ENCODE measurements at regions not wholly inside any gene's neighbourhood (a gene's known extent, or its start where the extent isn't known, plus 50 kb on each side); places are given as distances from the start of the nearest gene placed in this dataset.

DNA sequence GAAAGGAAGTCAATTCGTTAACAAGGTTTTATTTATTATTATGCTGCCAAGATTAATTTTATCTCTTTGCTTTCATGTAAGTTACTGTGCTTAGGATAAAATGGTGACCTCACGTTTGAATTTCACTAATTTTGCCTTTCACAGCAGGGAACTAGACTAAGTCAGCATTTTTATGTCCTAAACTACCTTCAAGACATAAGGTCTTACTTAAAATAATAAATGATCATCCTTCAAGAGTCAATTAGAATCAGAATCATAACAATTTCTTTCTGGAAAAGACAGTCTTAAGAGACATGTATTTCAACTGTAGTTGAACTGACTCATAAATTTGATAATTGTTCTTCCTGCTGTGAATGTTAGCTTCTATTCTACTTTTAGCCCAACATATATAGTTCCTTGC is 893.8 kb downstream of the KCNJ2 start:
- Histone ChIP-seq H2AK9ac (replicated peaks; ENCODE audit: low read depth, low read length, poor library complexity) (no peak overlapping the region), H3K14ac (replicated peaks; ENCODE audit: low read depth, low read length) (no peak overlapping the region), H3K9me3 (ENCODE audit: control insufficient read depth, insufficient read depth, low read length) (no peaks in the 10 kb centered on the region), H4K91ac (ENCODE audit: insufficient read depth, low read depth, low read length) (no peak overlapping the region), H4K5ac (ENCODE audit: low read depth, low read length) (no peak overlapping the region), H3K4me2 (ENCODE audit: low read depth, low read length) (no peak overlapping the region), H2BK120ac (ENCODE audit: low read depth, low read length) (no peak overlapping the region), H2BK15ac (ENCODE audit: low read depth, low read length) (no peak overlapping the region), H3K18ac (ENCODE audit: low read depth, low read length) (no peak overlapping the region), H3K9ac (ENCODE audit: low read depth, low read length) (no peak overlapping the region), H3K4ac (ENCODE audit: low read depth, low read length) (no peak overlapping the region), H3K4me1 (ENCODE audit: control insufficient read depth, insufficient read depth, low read length) (no peaks in the 10 kb centered on the region), H2BK20ac (ENCODE audit: low read depth, low read length) (no peak overlapping the region), H4K8ac (ENCODE audit: low read depth in 2 of 2, low read length in 2 of 2) (no peak overlapping the region), H3K27ac (ENCODE audit: insufficient read depth, low read length) (no peak overlapping the region), H3K36me3 (ENCODE audit: control insufficient read depth, insufficient read depth, low read length) (no peaks in the 10 kb centered on the region), H4K20me1 (ENCODE audit: insufficient read depth, low read length) (no peaks in the 10 kb centered on the region), H3K4me3 (ENCODE audit: insufficient read depth, low read depth, low read length) (no peak overlapping the region), H2BK5ac (ENCODE audit: low read depth, low read length, poor library complexity, severe bottlenecking) (no peak overlapping the region), H2AFZ (replicated peaks; ENCODE audit: low read length, poor library complexity) (no peak overlapping the region), H3K23ac (ENCODE audit: low read depth, low read length) (no peak overlapping the region), H3K56ac (ENCODE audit: extremely low read depth, insufficient read depth, low read length) (no peak overlapping the region), H3K27me3 (ENCODE audit: control insufficient read depth, insufficient read depth, low read length) (no peaks in the 10 kb centered on the region), H2AK5ac (ENCODE audit: low read depth, low read length) (no peak overlapping the region), H3K9me1 (ENCODE audit: insufficient read depth, low read length) (no peaks in the 10 kb centered on the region), H3K79me1 (ENCODE audit: low read depth in 1 of 2, low read length in 2 of 2) (no peaks in the 10 kb centered on the region)
- in situ Hi-C loops (cut with MboI; ENCODE audit: low sequenced_read_pairs), result no loop called here
- intact Hi-C loops (cut with micrococcal nuclease), result no loop called here
- DNase-seq, result no peak
- no CpG with 5 or more reads among the region's 2 CpGs for WGBS, 2 experiments (ENCODE audit: extremely low coverage in 2 of 2, insufficient read length in 1 of 2)
- POLR2A ChIA-PET (ENCODE audit: unreplicated experiment), result no interaction called here
- TF ChIP-seq CEBPB (IDR thresholded peaks at IDR 0.05; ENCODE audit: low read depth, low read length) (no peak), RFX5 (IDR thresholded peaks at IDR 0.05; ENCODE audit: low read depth, low read length) (no peak), RAD21 (IDR thresholded peaks at IDR 0.05; ENCODE audit: low read length) (no peak), POLR2A (IDR thresholded peaks at IDR 0.05; ENCODE audit: low read depth, low read length) (no peak), MXI1 (IDR thresholded peaks at IDR 0.05; ENCODE audit: borderline replicate concordance, low read depth, low read length) (no peak), FOS (IDR thresholded peaks at IDR 0.05; ENCODE audit: low read depth, low read length) (no peak), NFE2L2 (IDR thresholded peaks at IDR 0.05; ENCODE audit: low read depth, low read length) (no peak), RCOR1 (IDR thresholded peaks at IDR 0.05; ENCODE audit: insufficient replicate concordance, low read length) (no peak), SMC3 (IDR thresholded peaks at IDR 0.05; ENCODE audit: low read depth, low read length) (no peak), MAFK (IDR thresholded peaks at IDR 0.05; ENCODE audit: low read depth, low read length) (no peak), ELK1 (IDR thresholded peaks at IDR 0.05; ENCODE audit: borderline replicate concordance, low read depth, low read length) (no peak), BHLHE40 (IDR thresholded peaks at IDR 0.05; ENCODE audit: low read depth, low read length) (no peak), MAZ (IDR thresholded peaks at IDR 0.05; ENCODE audit: borderline replicate concordance, low read depth, low read length) (no peak)
- TF ChIP-seq, protein P1, sequence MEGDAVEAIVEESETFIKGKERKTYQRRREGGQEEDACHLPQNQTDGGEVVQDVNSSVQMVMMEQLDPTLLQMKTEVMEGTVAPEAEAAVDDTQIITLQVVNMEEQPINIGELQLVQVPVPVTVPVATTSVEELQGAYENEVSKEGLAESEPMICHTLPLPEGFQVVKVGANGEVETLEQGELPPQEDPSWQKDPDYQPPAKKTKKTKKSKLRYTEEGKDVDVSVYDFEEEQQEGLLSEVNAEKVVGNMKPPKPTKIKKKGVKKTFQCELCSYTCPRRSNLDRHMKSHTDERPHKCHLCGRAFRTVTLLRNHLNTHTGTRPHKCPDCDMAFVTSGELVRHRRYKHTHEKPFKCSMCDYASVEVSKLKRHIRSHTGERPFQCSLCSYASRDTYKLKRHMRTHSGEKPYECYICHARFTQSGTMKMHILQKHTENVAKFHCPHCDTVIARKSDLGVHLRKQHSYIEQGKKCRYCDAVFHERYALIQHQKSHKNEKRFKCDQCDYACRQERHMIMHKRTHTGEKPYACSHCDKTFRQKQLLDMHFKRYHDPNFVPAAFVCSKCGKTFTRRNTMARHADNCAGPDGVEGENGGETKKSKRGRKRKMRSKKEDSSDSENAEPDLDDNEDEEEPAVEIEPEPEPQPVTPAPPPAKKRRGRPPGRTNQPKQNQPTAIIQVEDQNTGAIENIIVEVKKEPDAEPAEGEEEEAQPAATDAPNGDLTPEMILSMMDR (conservative IDR thresholded peaks at IDR 0.05; ENCODE audit: low read depth, low read length), result no peak
- TF ChIP-seq, protein P2, sequence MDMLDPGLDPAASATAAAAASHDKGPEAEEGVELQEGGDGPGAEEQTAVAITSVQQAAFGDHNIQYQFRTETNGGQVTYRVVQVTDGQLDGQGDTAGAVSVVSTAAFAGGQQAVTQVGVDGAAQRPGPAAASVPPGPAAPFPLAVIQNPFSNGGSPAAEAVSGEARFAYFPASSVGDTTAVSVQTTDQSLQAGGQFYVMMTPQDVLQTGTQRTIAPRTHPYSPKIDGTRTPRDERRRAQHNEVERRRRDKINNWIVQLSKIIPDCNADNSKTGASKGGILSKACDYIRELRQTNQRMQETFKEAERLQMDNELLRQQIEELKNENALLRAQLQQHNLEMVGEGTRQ (IDR thresholded peaks at IDR 0.05; ENCODE audit: low read depth, low read length), result no peak
- CTCF ChIA-PET, result interaction anchor here (1.8 kb wide), 1 partner anchor 9 kb away, joined by 4 read pairs; no protein-coding TSS in a partner anchor
- dilution Hi-C loops (cut with HindIII; ENCODE audit: low sequenced_read_pairs, unreplicated experiment), result no loop called here
- no peak for ATAC-seq (ENCODE audit: low read depth)
- BruUV-seq (replicated peaks), result no TSS peak

Measured in IMR-90 (cell line).